ENCODE measurements at regions not wholly inside any gene's neighbourhood (a gene's known extent, or its start where the extent isn't known, plus 50 kb on each side); places are given as distances from the start of the nearest gene placed in this dataset.
A peak's percentile ranks its signal among the peaks of the same experiment; 100 is the strongest.
"Not testable (repeated sequence)": the region's sequence is repeated elsewhere in the genome, so short reads cannot be mapped to it uniquely, and the experiment has no call there.

GRCh38 chr6:99802396-99803031 lies 191.5 kb downstream of the MCHR2 start:
- DNase-seq = no peak

GRCh38 chr6:99808992-99809391 lies 185.0 kb downstream of the MCHR2 start:
- no peak for DNase-seq

GRCh38 chr6:99810295-99810694 lies 183.7 kb downstream of the MCHR2 start:
- no peak for DNase-seq

DNA sequence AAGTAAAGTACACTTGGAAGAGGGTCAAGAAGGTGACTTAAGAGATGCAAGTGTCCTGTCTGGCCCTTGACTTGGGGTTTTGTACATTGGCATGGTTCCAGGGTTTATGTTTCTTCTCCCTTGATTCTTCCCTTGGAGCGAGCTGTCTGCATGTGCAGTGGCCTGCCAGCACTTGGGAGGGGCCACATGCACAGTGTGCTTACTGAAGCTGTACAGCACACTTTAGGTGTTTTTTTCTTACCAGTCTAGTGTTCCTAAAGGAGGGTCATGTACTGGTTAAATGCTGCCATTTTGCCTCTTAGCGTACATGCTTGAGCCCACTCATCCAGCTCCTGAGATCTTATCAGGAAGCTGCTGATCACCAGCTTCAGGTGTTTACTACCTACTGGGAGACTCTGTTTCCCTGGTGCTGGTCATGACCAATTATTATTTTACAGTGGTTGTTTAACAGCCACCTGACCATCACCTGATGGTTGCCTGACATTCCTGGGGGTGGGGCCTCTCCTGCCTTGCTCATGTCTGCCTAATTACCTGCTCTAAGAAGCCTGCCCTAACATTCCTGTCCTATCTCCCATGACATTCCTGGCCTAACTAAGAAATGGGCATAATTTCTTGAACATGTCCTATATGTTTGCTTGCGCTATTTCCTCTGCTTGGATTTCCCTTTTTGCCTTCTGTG lies 182.9 kb downstream of the MCHR2 start:
- DNase-seq = no peak

DNA sequence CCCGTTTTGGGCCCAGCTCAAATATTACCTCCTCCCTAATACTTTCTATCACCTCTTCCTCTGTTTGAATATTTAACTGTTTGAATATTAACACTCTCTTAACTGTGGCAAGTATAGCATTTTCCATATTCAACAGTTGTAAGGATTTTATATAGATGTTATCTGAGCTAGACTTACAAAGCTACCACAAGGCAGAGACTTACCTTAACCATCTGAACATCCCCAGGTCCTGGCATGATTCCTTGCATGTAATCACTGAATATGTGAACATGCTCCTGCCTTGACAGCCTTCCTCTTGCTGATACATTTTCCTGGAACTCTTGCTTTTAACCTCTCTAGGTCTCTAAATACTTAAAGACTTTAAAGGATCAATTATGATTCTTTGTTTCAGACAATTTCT lies 182.4 kb downstream of the MCHR2 start:
- DNase-seq = no peak

DNA sequence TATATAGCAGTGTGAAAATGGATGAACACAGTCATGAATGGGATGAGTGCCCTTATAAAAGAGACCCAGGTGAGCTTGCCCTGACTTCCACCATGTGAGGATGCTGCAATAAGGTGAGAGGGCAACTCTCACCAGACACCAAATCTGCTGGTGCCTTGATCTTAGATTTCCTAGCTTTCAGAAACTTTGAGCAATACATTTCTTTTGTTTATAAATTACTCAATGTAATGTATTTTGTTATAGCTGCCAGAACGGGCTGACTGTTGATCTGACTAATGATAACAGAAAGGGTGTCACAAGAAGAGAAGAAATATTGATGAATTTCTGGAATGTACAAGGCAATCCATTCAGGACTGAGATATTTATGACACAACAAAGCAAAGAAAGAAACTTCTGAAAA lies 180.5 kb downstream of the MCHR2 start:
- no peak for DNase-seq

DNA sequence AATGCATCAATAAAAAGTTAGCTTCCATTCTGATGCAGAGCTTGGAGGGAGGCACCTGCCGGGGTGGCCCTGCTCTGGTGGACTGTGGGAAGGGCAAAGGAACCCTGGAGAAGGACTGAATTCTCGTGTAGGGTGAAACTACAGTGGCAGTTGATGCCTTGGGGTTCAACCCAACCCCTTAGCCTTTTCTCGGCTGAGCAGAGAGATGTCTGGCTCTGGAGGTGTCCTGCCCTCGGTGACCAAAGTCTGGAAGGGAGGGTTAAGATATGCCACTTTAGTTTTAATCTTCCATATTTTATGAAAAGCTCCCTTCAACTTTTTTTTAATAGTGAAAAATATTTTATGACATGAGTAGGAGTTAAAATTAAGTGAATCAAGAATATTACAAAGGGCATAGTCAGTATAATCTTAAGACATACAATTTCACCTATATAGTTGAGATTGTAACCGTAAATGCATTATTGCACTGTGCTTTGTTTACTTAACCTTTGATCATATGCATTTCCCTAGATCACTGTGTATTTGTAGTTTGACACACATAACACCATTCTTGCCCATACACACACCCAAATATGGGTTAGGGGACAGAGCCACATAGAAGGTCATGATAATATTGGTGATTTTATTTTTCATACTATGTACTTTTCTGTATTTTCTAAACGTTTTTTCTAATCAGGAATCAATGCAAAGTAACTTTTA lies 179.6 kb downstream of the MCHR2 start:
- no peak for DNase-seq

DNA sequence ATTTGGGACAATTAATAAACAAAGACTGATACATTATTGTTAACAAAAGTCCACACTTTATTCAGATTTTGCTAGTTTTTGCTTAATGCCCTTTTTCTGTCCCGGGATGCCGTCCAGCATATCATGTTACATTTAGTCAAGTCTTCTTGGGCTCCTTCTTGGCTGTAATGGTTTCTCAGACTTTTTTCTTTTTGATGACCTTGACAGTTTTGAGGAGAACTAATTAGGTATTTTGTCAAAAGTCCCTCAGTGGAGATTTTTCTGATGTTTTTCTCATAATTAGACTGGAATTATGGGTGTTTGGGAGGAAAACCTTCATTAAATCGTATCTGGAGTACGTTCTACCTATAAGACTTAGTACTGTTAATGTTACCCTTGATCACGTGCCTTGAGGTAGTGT lies 177.2 kb downstream of the MCHR2 start:
- no peak for DNase-seq

- no peak for DNase-seq
These were observed 175.9 kb downstream of the MCHR2 start for GRCh38 chr6:99818161-99818560.

DNA sequence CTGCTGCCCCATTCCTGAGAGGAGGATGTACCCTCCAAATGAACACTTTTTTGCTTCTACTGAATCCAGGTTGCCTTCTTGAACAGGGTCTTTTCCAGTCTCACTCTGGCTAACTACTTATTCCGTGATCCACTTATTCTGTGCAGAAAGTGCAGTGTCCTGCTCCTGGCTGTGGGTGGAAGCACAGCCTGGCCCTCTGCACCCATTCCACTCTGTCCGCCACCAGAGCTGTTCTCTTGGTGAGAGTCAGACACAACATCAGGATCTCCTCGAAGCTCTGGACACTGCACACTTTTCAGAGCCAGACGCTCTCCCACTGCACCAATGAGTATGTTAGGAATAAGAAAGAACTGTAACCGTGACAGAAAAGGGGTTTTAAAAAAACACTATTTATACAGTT lies 174.2 kb downstream of the MCHR2 start:
- DNase-seq = no peak

GRCh38 chr6:99821164-99821563 lies 172.9 kb downstream of the MCHR2 start:
- DNase-seq = no peak

DNA sequence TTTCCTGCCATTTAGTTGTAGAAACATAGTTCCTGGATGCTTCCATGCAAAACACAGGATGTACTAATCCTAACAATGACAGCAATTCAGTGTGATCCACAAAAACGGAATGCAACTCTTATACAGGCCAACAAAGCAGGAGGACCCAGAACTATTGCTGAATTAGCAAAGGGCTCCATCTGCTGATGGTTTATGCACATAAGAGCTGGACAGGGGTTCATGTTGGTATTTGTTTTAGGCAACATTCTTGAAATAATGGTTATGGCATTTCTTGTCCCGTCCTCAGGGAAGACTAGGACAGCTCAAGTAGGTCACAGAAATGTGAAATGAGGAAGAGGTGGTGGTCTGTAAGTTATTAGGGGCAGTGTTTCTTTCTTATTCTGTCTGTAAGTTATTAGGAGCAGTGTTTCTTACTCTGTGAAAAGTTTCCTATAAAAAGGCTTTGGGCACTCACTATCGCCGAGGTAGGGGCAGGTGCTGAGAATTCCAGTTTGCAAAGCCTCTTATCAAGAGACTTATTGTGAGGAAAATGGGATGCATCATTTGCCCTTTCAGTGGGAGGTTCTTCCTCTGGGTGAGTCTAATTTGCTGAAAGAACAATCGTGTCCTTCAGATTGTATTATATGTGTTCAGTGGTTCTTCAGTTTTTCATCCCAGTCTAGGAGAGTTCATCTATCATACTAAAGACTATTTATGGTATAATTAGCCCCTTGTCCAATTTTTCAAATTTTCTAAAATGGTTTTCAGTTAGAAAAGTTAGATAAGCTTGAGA lies 171.1 kb downstream of the MCHR2 start:
- DNase-seq = peak; percentile 52

- DNase-seq = not testable (repeated sequence)
These were observed 170.3 kb downstream of the MCHR2 start for GRCh38 chr6:99823513-99824235.

DNA sequence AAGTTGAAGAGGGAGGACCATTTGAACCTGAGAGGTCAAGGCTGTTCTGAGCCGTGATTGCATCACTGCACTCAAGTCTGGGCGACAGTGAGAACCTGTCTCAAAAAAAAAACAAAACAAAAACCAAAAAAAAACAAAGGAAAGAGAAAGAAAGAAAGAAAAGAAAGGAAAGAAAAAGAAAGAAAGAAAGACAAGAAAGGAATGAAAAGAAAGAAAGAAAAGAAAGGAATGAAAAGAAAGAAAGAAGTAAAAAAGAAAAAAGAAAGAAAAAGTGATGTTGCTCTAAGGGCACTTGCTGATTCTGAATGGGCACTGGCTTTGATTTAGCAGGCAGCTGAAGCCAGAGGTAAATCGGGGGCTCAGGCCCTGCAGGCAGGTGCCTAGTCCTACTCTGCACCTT lies 161.0 kb downstream of the MCHR2 start:
- no peak for DNase-seq

GRCh38 chr6:99836471-99836870 lies 157.6 kb downstream of the MCHR2 start:
- no peak for DNase-seq

- no peak for DNase-seq
These were observed 155.4 kb downstream of the MCHR2 start for GRCh38 chr6:99838607-99839006.

DNA sequence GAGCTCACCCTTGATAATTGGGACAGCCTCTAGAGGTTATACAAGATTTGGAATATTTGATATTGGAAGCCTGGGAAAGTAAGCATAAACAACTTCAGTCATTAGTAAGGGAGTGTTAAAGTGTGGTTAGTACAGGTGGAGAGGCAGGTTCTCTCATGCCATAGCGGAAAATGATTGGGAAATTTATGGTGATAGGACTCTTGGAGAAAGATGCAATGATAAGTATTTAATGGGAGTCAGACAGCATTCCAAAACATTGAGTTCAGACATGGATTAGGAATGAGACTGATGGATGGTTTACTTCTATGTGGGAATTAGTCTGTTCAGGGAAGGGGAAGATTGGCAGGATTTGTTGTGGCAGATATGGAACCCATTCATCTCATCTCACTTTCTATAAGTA lies 152.7 kb downstream of the MCHR2 start:
- no peak for DNase-seq

GRCh38 chr6:99846006-99846405 lies 148.0 kb downstream of the MCHR2 start:
- DNase-seq = no peak

- no peak for DNase-seq
These were observed 143.2 kb downstream of the MCHR2 start for GRCh38 chr6:99850841-99851240.

DNA sequence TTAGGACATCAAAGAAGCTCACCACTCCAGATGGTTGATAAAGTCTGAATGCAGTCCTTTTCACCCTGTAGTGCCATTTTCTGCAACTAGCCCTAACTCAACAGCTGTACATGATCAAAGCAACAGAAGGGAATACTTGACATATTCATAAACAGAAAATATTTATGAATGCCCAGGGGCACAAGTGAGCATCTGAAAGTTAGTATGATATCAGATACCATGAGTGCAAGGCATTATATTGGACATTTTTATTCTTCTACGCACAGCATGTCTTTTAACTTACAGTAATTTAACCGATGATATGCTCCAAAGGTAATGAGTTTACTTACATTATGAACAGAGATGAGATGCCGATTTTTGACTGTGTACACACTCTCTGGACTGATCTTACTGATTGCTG lies 142.0 kb downstream of the MCHR2 start:
- no peak for DNase-seq

DNA sequence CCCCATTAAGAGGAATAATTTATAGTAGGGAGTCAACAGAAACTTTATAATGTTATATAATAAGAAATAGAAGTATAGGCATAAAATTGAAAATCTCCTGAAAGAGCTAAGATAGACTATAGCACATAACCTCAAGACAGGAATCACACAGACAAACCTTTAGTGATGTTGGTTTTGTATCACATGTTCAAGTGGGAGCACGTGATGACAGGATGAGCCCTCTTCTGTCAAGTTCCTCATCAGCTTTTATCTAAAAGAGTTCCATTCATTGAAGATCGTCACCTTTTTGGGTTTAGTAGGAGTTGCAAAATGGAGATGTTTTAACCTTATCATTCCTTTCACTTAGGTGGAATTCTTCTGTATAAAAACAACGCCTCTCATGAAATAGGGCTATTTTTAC lies 127.0 kb downstream of the MCHR2 start:
- no peak for DNase-seq

GRCh38 chr6:99868074-99868702 lies 125.8 kb downstream of the MCHR2 start:
- DNase-seq = peak; percentile 82

Measured in retina (tissue), 1 donor.